Stimulated activated CD4-positive, alpha-beta T cell treated with anti-CD3 and anti-CD28 coated beads, Interleukin-2, amount 100 ng/mL, for 48 hours (primary cell): ENCODE measurements at regions not wholly inside any gene's neighbourhood (a gene's known extent, or its start where the extent isn't known, plus 50 kb on each side); places are given as distances from the start of the nearest gene placed in this dataset.
"Not testable (repeated sequence)": the region's sequence is repeated elsewhere in the genome, so short reads cannot be mapped to it uniquely, and the experiment has no call there.

Experiments
- DNase-seq, 2 donors: peaks; one replicate each; pipeline ENCODE4 v3.0.0-alpha.2; 2020

DNA sequence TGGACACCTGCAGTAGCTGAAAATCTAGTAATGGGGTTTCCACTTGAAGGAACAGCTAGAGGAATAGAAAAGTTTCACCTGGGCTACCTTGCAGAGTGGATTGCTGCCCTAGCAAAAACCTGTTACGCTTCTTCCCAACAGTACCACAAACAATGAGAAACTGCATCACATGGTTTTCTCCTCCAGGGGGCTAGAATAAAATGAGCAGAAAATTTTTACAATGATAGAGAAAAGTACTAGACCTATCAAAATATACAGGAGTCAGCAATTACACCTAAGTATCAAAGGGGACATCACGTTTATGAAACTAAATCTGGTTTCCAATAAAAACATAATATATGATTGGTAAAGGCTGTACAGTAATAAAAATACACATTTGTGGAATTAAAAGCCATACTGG, 423.1 kb upstream of the PITX2 start:
- no peak for DNase-seq

DNA sequence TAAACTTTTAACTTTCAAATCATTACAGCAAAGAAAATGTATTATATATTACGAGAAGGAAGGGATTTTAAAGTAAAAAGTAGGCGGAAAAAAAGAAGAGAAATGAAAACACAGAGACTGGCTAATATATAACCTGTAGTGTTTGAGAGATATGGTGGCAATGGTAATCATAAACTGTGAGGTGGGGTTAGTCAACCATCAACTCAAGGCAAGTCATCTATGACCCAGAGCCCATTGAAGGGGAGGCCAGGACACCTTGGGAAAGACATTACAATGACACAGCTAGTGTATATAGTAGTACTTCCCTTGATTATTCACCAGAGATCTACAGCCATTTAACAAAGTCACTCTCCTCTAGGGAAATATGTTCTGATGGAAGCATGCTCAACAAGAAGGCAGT, 423.9 kb upstream of the PITX2 start:
- DNase-seq = no peak

GRCh38 chr4:111048316-111048715, 425.4 kb upstream of the PITX2 start:
- no peak for DNase-seq

DNA sequence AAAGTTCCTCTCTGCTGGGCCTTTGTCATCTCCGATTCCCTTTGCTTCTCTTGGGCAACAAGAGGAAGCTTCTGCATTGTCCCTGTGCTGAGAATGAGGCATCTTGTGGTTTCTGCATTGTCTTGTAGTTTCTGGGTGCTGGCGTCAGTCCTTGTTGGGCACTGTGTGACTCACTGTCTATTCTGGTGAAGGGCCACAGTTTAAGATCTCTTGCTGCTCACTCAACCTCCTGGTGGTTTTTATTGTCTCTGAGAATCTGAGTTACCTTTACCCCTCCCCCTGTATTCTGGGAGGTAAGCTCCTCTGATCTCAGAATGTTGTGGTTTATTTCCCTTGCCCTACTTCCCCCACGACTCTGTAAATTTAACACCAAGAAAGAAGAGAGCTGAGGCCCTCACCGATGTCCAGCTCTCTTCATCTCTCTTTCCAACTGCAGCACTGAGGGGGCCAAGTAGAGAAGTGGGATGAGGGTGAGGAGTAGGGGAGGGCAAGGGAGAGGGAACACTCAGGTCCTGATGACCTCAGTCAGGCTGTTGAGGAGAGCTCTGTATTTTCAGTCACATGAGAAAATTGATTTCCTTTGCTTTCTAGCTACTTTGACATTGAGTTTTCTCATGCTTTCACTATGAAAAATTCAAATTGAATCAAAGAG, 441.6 kb upstream of the PITX2 start:
- DNase-seq = no peak

- DNase-seq = no peak
These were observed 443.1 kb upstream of the PITX2 start for GRCh38 chr4:111066001-111066400.

DNA sequence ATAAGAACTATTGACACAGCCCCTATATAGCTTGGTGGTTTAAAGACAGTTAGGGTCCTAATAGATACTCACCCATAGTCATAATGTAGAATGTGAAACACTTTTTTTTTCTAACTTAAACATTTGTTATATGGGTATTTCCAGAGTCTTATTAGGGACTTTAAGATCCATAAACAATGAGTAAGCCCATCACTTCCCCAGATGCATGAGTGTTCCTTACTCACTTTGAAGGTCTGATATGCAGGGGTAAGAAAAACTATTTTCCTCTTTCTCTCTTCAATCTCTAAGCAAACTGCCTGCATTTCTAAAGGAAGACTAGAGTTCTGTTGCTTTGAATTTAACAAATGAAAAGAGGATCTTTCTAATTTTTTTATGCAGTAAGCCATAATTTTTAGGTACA, 443.6 kb upstream of the PITX2 start:
- DNase-seq = no peak

DNA sequence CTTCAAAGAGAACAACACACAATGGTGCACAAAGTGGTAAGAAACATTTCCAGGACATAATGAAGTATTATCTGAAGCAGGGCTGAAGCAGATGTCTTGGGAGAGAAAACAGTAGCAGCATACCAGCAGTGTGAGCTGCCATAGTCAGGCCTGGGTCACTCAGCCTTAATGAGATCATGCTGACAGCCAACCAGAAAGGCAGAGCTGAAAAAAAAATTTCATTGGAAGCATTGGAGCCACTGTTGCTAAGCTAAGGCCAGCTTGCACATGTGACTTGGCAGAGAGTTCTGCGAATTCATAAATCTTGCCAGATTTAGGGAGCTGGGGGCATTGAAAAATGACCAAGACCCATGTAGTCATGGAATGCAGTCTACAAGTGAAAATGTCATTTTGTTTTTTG, 444.0 kb upstream of the PITX2 start:
- no peak for DNase-seq

DNA sequence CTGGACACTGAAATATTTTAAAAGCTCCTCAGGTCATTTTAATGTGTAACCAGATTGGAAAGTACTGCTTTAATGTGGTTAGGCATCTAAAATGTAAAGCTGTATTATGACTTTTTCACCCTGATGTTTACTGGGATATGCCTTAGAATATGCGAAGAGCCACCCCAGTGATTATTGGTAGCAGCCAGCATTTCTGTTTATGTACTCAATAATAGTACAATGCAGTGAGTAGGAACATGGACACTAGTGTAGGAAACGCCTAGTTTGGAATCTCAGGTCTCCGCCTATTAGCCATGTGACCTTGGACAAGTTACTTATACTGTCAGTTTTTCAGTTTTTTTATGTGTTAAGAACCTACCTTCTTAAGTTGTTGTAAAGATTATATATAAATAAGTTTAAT, 446.0 kb upstream of the PITX2 start:
- no peak for DNase-seq

DNA sequence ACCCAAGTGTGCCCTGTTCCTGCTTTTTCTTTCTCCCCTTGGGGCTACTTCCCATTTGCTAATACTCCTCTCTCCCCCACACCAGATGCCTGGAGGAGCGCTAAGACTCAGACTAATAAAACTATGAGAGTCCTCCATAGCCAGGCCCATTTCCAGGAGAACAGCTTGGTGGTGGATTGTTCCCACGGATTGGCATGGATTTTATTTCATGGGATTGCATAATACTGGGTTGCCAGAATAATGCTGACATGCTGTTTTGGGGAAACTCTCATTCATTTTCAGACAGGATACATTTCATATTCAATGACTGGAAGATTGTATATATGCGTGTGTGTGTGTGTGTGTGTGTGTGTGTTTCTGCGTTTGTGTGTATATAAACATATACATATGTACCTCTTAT, 447.5 kb upstream of the PITX2 start:
- DNase-seq = no peak

DNA sequence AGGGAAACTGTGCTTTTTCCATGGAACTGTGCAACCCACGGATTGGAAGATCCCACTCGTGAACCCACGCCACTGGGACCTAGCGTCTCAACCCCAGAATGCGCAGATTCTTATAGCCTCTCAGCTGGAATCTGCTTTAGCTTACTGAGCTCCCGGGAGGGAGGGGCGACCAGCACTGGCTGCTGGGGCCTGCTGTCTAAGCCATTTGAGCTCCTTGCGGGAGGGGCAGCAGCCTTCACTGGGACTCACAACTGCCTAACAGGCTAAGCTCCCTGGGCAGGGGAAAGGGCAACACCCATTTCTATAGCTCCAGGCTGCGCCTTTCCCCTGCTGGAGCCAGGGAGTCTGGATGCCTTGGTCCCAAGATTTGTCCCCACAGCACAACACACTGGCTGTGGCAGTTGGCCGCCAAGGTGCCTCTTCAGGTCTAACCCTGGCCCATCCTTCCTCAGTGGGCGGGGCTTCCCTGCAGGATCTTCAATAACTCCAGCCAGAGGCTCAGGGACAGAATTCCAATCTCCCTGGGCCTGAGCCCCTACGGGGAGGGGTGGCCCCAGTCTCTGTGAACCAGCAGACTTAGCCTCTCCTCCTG, 451.7 kb upstream of the PITX2 start:
- no peak for DNase-seq

- DNase-seq = not testable (repeated sequence)
These were observed 453.4 kb upstream of the PITX2 start for GRCh38 chr4:111076299-111076698.

DNA sequence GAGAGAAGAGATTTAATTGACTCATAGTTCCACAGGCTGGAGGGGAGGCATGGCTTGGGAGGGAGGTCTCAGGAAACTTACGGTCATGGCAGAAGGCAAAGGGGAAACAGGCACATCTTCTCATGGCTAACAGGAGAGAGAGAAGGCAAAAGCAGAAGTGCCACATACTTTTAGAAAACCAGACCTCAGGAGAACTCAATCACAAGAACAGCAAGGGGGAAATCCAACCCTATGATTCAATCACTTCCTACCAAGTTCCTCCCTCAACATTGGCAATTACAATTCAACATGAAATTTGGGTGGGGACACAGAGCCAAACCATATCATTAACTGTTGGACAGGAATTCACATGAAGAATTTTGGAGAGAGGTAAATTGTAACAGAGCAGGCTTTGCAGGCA, 485.3 kb upstream of the PITX2 start:
- no peak for DNase-seq

GRCh38 chr4:111113591-111113990, 490.7 kb upstream of the PITX2 start:
- no peak for DNase-seq

DNA sequence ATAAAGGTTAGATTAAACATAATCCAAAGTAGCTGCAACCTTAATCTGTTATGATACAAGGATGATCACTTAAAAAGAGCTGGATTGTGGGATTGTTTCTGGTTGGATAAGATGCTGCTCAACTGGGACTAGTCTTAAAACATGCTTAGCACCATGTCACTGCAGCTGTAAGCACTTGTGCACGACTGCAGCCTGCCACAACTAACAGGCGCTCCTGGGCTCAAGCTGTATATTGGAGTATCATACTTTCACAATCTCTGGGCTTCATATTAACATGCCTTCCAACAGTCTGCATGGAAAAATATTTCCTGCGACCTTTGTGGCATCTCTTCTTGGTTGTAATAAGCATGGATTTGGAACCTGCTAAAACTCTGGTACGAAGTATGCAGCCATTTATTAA, 493.0 kb upstream of the PITX2 start:
- no peak for DNase-seq

GRCh38 chr4:111120191-111120590, 497.3 kb upstream of the PITX2 start:
- no peak for DNase-seq

DNA sequence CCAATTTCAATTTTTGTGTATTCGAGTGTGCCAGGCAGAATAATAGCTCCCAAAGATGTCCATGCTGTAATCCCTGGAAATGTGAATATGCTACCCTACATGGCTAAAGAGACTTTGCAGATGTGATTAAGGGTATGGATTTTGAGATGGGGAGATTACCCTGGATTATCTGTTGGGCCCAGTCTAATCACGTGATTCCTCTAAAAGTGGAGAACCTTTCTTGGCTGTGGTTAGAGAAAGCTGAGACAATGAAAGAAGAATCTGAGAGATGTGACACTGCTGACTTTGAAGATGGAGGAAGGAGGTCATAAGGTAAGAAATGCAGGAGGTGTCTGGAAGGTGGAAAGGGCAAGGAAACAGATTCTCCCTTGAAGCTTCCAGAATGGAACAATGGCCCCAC, 503.5 kb upstream of the PITX2 start:
- no peak for DNase-seq

DNA sequence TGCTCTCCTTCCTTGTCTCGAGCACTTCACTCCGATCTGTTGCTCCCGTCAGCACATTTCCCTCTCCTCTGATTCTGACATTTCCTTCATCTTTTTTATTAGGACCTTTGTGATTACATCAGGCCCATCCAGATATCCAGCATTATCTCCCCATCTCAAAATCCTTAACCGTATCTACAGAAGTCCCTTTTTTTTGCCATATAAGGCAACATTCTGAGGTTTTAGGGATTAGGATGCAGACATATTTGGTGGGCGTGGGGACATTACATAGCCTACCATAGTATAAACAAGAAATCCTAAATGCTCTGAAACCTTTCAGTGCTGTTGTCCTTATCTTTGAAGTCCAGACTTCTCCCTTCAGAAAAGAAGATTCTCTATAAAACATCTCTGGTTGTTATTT, 505.0 kb upstream of the PITX2 start:
- no peak for DNase-seq

- DNase-seq = no peak
These were observed 505.4 kb upstream of the PITX2 start for GRCh38 chr4:111128327-111128726.

DNA sequence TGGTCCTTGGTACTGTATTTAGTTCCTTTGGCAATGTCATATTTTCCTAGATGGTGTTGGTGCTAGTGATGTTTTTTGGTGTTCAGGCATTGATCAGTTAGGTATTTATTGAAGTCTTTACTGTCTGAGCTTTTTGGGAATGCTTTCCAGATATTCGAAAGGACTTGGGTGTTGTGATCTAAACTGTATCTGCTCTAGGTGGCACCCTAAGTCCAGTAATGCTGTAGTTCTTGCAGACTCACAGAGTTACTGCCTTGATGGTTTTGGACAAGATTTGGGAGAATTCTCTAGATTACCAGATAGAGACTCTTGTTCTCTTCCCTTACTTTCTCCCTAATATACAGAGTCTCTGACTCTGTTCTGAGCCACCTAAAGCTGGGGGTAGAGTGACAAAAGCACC, 513.6 kb upstream of the PITX2 start:
- no peak for DNase-seq

- DNase-seq = no peak
These were observed 514.1 kb upstream of the PITX2 start for GRCh38 chr4:111136967-111137366.

DNA sequence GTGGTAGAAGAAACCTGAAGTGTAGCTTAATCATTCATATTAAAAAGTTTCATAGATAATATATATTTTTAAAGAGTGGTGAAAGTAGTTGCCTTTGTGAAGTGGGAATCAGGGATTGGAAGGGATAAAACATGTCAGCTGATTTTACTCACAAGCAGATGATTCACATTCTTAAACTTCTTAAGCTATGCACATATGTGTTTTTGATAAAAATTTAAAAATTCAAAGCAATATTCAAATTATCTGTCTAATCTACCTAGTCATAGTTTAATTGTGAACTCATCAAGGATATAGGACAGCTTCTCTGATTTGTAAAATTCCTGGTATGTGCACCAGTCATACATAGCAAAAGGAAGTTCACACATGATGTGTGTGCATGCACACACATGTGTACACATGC, 520.6 kb upstream of the PITX2 start:
- no peak for DNase-seq

GRCh38 chr4:111154934-111155333, 532.1 kb upstream of the PITX2 start:
- DNase-seq = no peak

DNA sequence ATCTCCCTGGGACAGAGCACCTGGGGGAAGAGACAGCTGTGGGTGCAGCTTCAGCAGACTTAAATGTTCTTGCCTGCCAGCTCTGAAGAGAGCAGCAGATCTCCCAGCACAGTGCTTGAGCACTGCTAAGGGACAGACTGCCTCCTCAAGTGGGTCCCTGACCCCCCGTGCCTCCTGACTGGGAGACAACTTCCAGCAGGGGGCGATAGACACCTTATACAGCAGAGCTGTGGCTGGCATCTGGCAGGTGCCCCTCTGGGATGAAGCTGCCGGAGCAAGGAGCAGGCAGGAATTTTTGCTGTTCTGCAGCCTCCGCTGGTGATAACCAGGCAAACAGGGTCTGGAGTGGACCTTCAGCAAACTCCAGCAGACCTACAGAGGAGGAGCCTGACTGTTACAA, 541.7 kb upstream of the PITX2 start:
- not testable (repeated sequence) for DNase-seq

- no peak for DNase-seq
These were observed 551.5 kb upstream of the PITX2 start for GRCh38 chr4:111174331-111174730.

- DNase-seq = no peak
These were observed 555.4 kb upstream of the PITX2 start for GRCh38 chr4:111178231-111178630.
